ENCODE measurements at regions not wholly inside any gene's neighbourhood (a gene's known extent, or its start where the extent isn't known, plus 50 kb on each side); places are given as distances from the start of the nearest gene placed in this dataset.

DNA sequence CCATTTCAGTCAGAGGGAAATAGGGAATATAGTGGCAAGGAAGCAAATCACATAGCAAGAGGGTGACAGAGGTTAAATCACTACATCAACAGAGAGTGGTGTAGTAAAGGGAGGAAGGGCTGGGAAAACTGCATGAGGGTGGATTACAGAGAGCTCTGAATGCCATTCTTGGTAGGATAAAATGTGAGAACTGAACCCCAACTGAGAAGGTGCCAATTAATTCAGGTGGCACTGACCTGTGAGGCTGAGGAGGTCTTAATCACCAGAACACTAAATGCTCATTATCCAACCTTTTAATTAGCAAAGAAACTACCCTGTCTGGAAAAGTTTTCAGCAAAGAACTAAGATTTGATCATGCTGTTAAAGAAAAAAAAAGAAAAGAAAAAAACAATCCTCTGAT, 202.7 kb downstream of the LRRN1 start:
- Histone ChIP-seq H3K4me1 (no peaks in the 10 kb centered on the region), H3K36me3 (no peaks in the 10 kb centered on the region), H3K27me3 (no peaks in the 10 kb centered on the region), H3K4me3 (no peak overlapping the region), H3K27ac (no peak overlapping the region), H3K9me3 (no peaks in the 10 kb centered on the region)
- TF ChIP-seq EP300 (IDR thresholded peaks at IDR 0.05), result no peak
- no peak for TF ChIP-seq POLR2A (IDR thresholded peaks at IDR 0.05)
- TF ChIP-seq, protein P1, sequence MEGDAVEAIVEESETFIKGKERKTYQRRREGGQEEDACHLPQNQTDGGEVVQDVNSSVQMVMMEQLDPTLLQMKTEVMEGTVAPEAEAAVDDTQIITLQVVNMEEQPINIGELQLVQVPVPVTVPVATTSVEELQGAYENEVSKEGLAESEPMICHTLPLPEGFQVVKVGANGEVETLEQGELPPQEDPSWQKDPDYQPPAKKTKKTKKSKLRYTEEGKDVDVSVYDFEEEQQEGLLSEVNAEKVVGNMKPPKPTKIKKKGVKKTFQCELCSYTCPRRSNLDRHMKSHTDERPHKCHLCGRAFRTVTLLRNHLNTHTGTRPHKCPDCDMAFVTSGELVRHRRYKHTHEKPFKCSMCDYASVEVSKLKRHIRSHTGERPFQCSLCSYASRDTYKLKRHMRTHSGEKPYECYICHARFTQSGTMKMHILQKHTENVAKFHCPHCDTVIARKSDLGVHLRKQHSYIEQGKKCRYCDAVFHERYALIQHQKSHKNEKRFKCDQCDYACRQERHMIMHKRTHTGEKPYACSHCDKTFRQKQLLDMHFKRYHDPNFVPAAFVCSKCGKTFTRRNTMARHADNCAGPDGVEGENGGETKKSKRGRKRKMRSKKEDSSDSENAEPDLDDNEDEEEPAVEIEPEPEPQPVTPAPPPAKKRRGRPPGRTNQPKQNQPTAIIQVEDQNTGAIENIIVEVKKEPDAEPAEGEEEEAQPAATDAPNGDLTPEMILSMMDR (IDR thresholded peaks at IDR 0.05), result no peak
- TF ChIP-seq POLR2AphosphoS5 (IDR thresholded peaks at IDR 0.05), result no peak
- no peak for DNase-seq (ENCODE audit: low spot score in 2 of 2)

DNA sequence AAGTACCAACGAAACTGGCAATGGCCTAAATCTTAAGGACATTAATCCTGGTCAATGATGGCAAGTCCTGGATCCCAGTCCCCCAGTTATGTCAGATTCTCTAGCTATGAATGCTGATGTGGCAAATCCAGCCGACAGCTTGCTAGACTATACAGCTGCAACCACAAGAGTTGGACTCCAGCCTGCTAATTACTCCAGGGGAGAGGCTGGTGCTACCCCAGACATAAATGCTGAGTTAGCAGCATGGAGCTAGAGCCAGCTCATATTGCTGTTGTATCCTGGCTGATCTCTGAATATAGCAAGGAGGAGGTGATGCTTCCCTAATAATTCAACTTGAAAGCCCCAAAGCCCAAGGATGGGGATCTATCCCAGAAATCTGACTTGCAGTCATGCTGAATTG, 207.1 kb downstream of the LRRN1 start:
- no peak for DNase-seq (ENCODE audit: low spot score in 2 of 2)
- no peaks in the 10 kb centered on the region for H3K9me3 ChIP-seq
- no peaks in the 10 kb centered on the region for H3K27me3 ChIP-seq
- no peak overlapping the region for H3K4me3 ChIP-seq
- no peak overlapping the region for H3K27ac ChIP-seq
- TF ChIP-seq POLR2A (IDR thresholded peaks at IDR 0.05) (no peak), POLR2AphosphoS5 (IDR thresholded peaks at IDR 0.05) (no peak), EP300 (IDR thresholded peaks at IDR 0.05) (no peak)
- TF ChIP-seq, protein P1 (IDR thresholded peaks at IDR 0.05), result no peak
- H3K4me1 ChIP-seq, result no peaks in the 10 kb centered on the region
- WGBS, result 55% methylated on average over 2 of the region's 2 CpGs
- no peaks in the 10 kb centered on the region for H3K36me3 ChIP-seq

DNA sequence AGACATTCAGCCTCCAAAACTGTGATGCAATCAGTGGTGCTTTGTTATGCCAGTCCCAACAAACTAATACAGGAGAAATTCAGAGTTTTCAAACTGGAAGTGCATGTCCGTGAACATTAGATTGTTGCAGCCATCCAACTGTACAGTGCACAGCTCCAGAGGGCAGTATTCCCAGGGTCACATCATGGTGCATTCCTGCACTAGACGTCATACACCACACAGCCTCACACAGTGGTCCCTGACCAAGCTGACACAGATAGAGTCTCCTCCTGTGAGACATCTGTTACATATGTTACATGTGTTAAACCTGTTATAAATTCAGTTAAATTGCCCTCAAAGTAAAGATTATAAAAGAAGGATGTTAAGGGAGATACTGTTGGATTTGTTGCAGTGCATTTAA, 209.0 kb downstream of the LRRN1 start:
- Histone ChIP-seq H3K4me3 (no peak overlapping the region), H3K27ac (no peak overlapping the region), H3K27me3 (no peaks in the 10 kb centered on the region), H3K4me1 (no peaks in the 10 kb centered on the region), H3K36me3 (no peaks in the 10 kb centered on the region), H3K9me3 (no peaks in the 10 kb centered on the region)
- DNase-seq (ENCODE audit: low spot score in 2 of 2), result no peak
- TF ChIP-seq EP300 (IDR thresholded peaks at IDR 0.05), result no peak
- TF ChIP-seq POLR2AphosphoS5 (IDR thresholded peaks at IDR 0.05), result no peak
- TF ChIP-seq, protein P1 (IDR thresholded peaks at IDR 0.05), result no peak
- TF ChIP-seq POLR2A (IDR thresholded peaks at IDR 0.05), result no peak
- 79% methylated on average over 2 of the region's 2 CpGs for WGBS

DNA sequence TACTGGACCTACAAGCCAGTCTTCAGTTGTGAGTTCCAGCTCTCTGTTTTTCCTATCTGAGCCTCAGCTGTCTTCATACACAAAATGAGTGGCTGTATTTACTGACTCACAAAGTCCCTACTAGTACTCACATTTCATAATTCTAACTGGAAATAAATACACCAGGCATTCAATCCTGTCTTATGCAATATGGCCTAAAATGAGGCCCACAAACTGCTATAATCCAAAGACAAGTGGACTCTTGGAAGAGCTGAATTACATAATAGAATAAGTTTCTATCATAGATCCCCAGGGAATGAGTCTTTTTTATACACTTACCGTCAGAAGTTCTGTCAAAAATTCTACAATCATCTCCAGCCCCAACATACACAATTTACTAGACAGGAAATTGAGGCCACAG, 211.9 kb downstream of the LRRN1 start:
- TF ChIP-seq EP300 (IDR thresholded peaks at IDR 0.05) (no peak), POLR2AphosphoS5 (IDR thresholded peaks at IDR 0.05) (no peak), POLR2A (IDR thresholded peaks at IDR 0.05) (no peak)
- TF ChIP-seq, protein P1 (IDR thresholded peaks at IDR 0.05), result no peak
- Histone ChIP-seq H3K36me3 (no peaks in the 10 kb centered on the region), H3K9me3 (no peaks in the 10 kb centered on the region), H3K4me3 (no peak overlapping the region), H3K27ac (no peak overlapping the region), H3K4me1 (no peaks in the 10 kb centered on the region), H3K27me3 (no peaks in the 10 kb centered on the region)
- no peak for DNase-seq (ENCODE audit: low spot score in 2 of 2)
- 71% methylated on average over 1 of the region's 1 CpG for WGBS

DNA sequence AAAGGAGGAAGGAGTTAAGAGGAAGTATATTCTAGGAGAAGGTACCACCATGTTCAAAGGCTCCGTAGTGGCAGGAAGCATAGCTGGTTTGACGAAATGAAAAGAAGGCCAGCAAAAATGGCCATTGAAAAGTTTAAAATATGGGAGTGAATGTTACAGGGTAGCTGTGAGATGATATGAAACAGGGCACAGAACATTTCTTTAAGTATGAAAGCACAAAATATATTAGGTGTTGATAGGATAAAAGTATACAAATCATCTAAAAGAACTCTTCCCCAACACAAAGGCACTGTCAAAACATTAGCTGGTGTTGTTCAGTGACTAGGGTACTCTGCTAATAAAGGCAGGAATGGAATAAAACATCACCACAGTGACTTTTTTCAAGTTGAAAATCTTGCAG, 216.2 kb downstream of the LRRN1 start:
- TF ChIP-seq POLR2AphosphoS5 (IDR thresholded peaks at IDR 0.05), result no peak
- no peaks in the 10 kb centered on the region for H3K36me3 ChIP-seq
- no peaks in the 10 kb centered on the region for H3K27me3 ChIP-seq
- no peak overlapping the region for H3K27ac ChIP-seq
- no peaks in the 10 kb centered on the region for H3K4me1 ChIP-seq
- WGBS, result 61% methylated on average over 2 of the region's 2 CpGs
- H3K9me3 ChIP-seq, result peaks cover 7% of the 10 kb centered on the region
- no peak for DNase-seq (ENCODE audit: low spot score in 2 of 2)
- H3K4me3 ChIP-seq, result no peak overlapping the region

DNA sequence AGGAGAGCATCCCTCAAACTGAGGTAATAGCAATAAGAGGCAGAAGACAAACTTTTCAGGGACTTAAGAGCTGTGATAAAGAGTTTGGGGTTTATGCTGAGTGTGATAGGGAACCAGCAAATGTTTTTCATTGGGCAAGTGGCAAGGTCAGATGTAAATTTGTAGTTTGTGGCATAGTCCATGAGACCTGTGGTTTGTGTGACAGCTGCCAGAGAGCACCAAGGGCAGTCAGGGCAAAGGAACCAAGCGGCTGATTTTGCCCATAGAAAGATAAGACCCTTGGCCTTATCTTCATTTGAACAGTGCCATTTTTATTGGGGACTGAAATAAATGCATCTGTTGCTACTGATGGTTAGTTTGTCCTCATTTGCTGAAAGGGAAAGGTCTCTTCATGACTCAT, 220.3 kb downstream of the LRRN1 start:
- peaks cover 7% of the 10 kb centered on the region for H3K9me3 ChIP-seq
- no peak overlapping the region for H3K27ac ChIP-seq
- H3K36me3 ChIP-seq, result no peaks in the 10 kb centered on the region
- no peak for DNase-seq (ENCODE audit: low spot score in 2 of 2)
- H3K4me3 ChIP-seq, result no peak overlapping the region
- no peaks in the 10 kb centered on the region for H3K4me1 ChIP-seq
- H3K27me3 ChIP-seq, result no peaks in the 10 kb centered on the region
- TF ChIP-seq, protein P1 (IDR thresholded peaks at IDR 0.05), result no peak
- TF ChIP-seq POLR2AphosphoS5 (IDR thresholded peaks at IDR 0.05), result no peak
- no peak for TF ChIP-seq POLR2A (IDR thresholded peaks at IDR 0.05)
- no peak for TF ChIP-seq EP300 (IDR thresholded peaks at IDR 0.05)
- 74% methylated on average over 1 of the region's 1 CpG for WGBS

Measured in suprapubic skin (tissue), 4 donors.